ENCODE measurements at regions not wholly inside any gene's neighbourhood (a gene's known extent, or its start where the extent isn't known, plus 50 kb on each side); places are given as distances from the start of the nearest gene placed in this dataset.
"Not testable (repeated sequence)": the region's sequence is repeated elsewhere in the genome, so short reads cannot be mapped to it uniquely, and the experiment has no call there.

DNA sequence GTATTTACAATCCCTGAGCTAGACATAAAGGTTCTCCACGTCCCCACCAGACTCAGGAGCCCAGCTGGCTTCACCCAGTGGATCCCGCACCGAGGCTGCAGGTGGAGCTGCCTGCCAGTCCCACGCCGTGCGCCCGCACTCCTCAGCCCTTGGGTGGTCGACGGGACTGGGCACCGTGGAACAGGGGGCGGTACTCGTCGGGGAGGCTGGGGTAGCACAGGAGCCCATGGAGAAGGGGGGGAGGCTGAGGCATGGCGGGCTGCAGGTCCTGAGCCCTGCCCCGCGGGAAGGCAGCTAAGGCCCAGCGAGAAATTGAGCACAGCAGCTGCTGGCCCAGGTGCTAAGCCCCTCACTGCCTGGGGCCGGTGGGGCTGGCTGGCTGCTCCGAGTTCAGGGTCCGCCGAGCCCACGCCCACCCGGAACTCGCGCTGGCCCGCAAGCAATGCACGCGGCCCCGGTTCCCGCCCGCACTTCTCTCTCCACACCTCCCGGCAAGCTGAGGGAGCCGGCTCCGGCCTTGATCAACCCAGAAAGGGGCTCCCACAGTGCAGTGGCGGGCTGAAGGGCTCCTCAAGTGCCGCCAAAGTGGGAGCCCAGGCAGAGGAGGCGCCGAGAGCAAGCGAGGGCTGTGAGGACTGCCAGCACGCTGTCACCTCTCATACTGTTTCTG, 347.4 kb downstream of the UBE2NL start:
- not testable (repeated sequence) for H3K27me3 Mint-ChIP-seq; H3K4me3 Mint-ChIP-seq; ATAC-seq; H3K27ac Mint-ChIP-seq; H3K36me3 Mint-ChIP-seq; H3K9me3 Mint-ChIP-seq; H3K4me1 Mint-ChIP-seq (ENCODE audit: low read depth in 2 of 2)
- peak; percentile 61 for DNase-seq (ENCODE audit: low spot score)

GRCh38 chrX:144253356-144253755, 369.5 kb downstream of the UBE2NL start:
- H3K9me3 Mint-ChIP-seq, result peaks cover 10% of the 10 kb centered on the region
- DNase-seq (ENCODE audit: low spot score) (no peak), ATAC-seq (no peak)
- no peaks in the 10 kb centered on the region for H3K36me3 Mint-ChIP-seq
- no peaks in the 10 kb centered on the region for H3K27me3 Mint-ChIP-seq
- no peaks in the 10 kb centered on the region for H3K4me1 Mint-ChIP-seq (ENCODE audit: low read depth in 2 of 2)
- H3K27ac Mint-ChIP-seq, result no peak overlapping the region
- no peak overlapping the region for H3K4me3 Mint-ChIP-seq

GRCh38 chrX:144259054-144259453, 375.2 kb downstream of the UBE2NL start:
- no peaks in the 10 kb centered on the region for H3K4me1 Mint-ChIP-seq (ENCODE audit: low read depth in 2 of 2)
- peaks cover 6% of the 10 kb centered on the region for H3K36me3 Mint-ChIP-seq
- H3K9me3 Mint-ChIP-seq, result peaks cover 10% of the 10 kb centered on the region
- H3K27ac Mint-ChIP-seq, result no peak overlapping the region
- ATAC-seq, result no peak
- DNase-seq (ENCODE audit: low spot score), result no peak
- no peak overlapping the region for H3K4me3 Mint-ChIP-seq
- no peaks in the 10 kb centered on the region for H3K27me3 Mint-ChIP-seq

DNA sequence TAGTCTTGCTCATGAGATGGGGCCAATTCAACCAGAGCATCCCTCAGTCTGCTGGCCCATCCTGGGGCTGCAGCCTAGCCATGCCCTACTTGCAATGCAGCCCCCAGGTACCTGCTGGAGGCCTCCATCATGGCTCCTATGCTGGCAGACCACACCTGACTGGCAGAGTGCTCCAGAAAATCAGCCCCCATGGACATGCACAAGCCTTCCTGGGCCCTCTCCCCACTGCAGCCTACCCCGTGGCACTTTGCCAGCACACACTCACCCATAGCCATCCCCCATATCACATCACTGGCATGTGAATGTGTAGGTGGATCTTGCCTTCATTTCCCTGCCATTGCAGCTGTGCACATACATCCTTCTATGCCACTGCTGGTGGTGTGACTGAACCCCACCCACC, 381.8 kb downstream of the UBE2NL start:
- peaks cover 4% of the 10 kb centered on the region for H3K36me3 Mint-ChIP-seq
- H3K4me3 Mint-ChIP-seq, result no peak overlapping the region
- DNase-seq (ENCODE audit: low spot score) (no peak), ATAC-seq (peak in 1 of 2 donors; percentile 11)
- H3K4me1 Mint-ChIP-seq (ENCODE audit: low read depth in 2 of 2), result no peaks in the 10 kb centered on the region
- H3K9me3 Mint-ChIP-seq, result peaks cover 6% of the 10 kb centered on the region
- H3K27me3 Mint-ChIP-seq, result no peaks in the 10 kb centered on the region
- H3K27ac Mint-ChIP-seq, result no peak overlapping the region

DNA sequence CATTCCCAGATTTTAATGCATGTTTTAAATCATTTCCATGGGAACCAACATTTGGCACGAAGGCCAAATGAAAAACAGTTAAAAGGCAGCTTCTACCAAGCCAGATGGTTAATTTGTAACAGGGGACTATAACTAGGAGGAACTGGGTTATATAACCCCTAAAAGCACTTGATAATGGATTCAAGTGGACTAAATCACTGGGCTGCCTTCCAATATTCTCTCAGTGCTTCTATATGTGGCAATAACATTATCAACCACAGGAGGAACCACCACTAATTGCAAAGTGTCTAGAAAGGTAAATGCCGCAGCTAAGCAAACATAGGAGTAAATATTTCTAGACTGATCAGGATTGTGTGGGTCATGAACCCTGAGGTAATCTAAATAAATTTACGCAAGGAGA, 391.5 kb downstream of the UBE2NL start:
- no peaks in the 10 kb centered on the region for H3K4me1 Mint-ChIP-seq (ENCODE audit: low read depth in 2 of 2)
- H3K9me3 Mint-ChIP-seq, result peaks cover 21% of the 10 kb centered on the region
- H3K27ac Mint-ChIP-seq, result no peak overlapping the region
- no peak for ATAC-seq
- H3K36me3 Mint-ChIP-seq, result no peaks in the 10 kb centered on the region
- no peak for DNase-seq (ENCODE audit: low spot score)
- H3K27me3 Mint-ChIP-seq, result no peaks in the 10 kb centered on the region
- H3K4me3 Mint-ChIP-seq, result no peak overlapping the region

- DNase-seq (ENCODE audit: low spot score) (no peak), ATAC-seq (no peak)
- Mint-ChIP-seq H3K4me3 (no peak overlapping the region), H3K27ac (no peak overlapping the region), H3K4me1 (ENCODE audit: low read depth in 2 of 2) (no peaks in the 10 kb centered on the region), H3K27me3 (no peaks in the 10 kb centered on the region), H3K36me3 (no peaks in the 10 kb centered on the region), H3K9me3 (peaks cover 22% of the 10 kb centered on the region)
These were observed 392.0 kb downstream of the UBE2NL start for GRCh38 chrX:144275843-144276242.

- Mint-ChIP-seq H3K4me3 (no peak overlapping the region), H3K27ac (no peak overlapping the region), H3K9me3 (peaks cover 11% of the 10 kb centered on the region), H3K4me1 (ENCODE audit: low read depth in 2 of 2) (no peaks in the 10 kb centered on the region), H3K36me3 (peaks cover 8% of the 10 kb centered on the region), H3K27me3 (no peaks in the 10 kb centered on the region)
- ATAC-seq, result no peak
- DNase-seq (ENCODE audit: low spot score), result no peak
These were observed 409.4 kb downstream of the UBE2NL start for GRCh38 chrX:144293229-144293628.

- no peaks in the 10 kb centered on the region for H3K4me1 Mint-ChIP-seq (ENCODE audit: low read depth in 2 of 2)
These were observed 412.1 kb downstream of the UBE2NL start for GRCh38 chrX:144295921-144296320.

DNA sequence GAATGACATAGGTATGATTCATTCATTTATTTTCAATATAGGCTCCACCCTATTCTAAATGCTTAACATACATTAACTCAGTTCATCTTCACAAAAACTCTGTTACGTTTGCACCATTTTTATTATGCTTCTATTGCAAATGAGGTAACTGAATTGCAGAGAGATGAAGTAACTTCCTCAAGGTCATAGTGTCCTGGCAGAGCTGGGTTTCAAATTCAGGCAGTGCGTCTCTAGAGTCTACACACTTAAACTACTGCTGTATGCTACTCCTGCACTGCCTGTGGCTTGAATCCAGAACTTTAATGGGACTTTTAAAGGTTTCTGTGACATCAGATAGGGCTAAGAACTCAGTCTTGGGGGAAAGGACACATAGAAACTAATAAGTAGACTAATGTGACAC, 413.4 kb downstream of the UBE2NL start:
- peaks cover 0 to 3% of the 10 kb centered on the region in 2 donors for H3K27me3 Mint-ChIP-seq
- no peak for ATAC-seq
- no peak overlapping the region for H3K4me3 Mint-ChIP-seq
- no peak for DNase-seq (ENCODE audit: low spot score)
- H3K27ac Mint-ChIP-seq, result no peak overlapping the region
- H3K36me3 Mint-ChIP-seq, result peaks cover 6% of the 10 kb centered on the region
- H3K9me3 Mint-ChIP-seq, result peaks cover 11% of the 10 kb centered on the region
- H3K4me1 Mint-ChIP-seq (ENCODE audit: low read depth in 2 of 2), result no peaks in the 10 kb centered on the region

More at GRCh38 chrX:144295921-144296320, 412.1 kb downstream of the UBE2NL start:
- Mint-ChIP-seq H3K9me3 (peaks cover 7% of the 10 kb centered on the region), H3K4me3 (no peak overlapping the region), H3K27me3 (no peaks in the 10 kb centered on the region), H3K27ac (no peak overlapping the region), H3K36me3 (peaks cover 6% of the 10 kb centered on the region)
- no peak for DNase-seq (ENCODE audit: low spot score)
- ATAC-seq, result no peak

GRCh38 chrX:144327495-144327894, 443.6 kb downstream of the UBE2NL start:
- no peaks in the 10 kb centered on the region for H3K4me1 Mint-ChIP-seq (ENCODE audit: low read depth in 2 of 2)
- no peak overlapping the region for H3K27ac Mint-ChIP-seq
- H3K36me3 Mint-ChIP-seq, result no peaks in the 10 kb centered on the region
- H3K27me3 Mint-ChIP-seq, result no peaks in the 10 kb centered on the region
- ATAC-seq (no peak), DNase-seq (ENCODE audit: low spot score) (no peak)
- no peaks in the 10 kb centered on the region for H3K9me3 Mint-ChIP-seq
- no peak overlapping the region for H3K4me3 Mint-ChIP-seq

DNA sequence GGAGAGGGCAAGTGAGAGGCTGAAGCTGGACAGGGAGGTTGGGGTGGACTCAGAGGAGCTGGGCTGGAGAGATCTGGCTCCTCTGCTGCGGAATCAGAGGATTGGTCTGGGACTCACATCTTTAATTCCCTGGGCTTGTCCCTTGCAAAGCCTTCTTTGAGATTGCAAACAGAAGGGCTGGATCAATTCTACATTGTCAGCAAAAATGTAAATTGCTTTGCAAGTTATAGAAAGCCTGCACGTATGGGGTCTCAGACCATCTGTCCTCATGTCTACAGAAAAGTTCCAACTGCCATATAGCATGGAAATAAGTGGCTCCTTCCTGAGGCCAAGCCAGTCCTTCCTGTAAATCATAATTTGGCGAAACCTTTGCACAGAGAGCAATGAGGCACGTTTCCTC, 449.6 kb downstream of the UBE2NL start:
- peaks cover 4% of the 10 kb centered on the region for H3K9me3 Mint-ChIP-seq
- H3K36me3 Mint-ChIP-seq, result peaks cover 6% of the 10 kb centered on the region
- no peaks in the 10 kb centered on the region for H3K4me1 Mint-ChIP-seq (ENCODE audit: low read depth in 2 of 2)
- ATAC-seq (no peak), DNase-seq (ENCODE audit: low spot score) (no peak)
- H3K4me3 Mint-ChIP-seq, result no peak overlapping the region
- H3K27me3 Mint-ChIP-seq, result no peaks in the 10 kb centered on the region
- H3K27ac Mint-ChIP-seq, result no peak overlapping the region

- H3K27me3 Mint-ChIP-seq, result no peaks in the 10 kb centered on the region
- DNase-seq (ENCODE audit: low spot score) (no peak), ATAC-seq (no peak)
- peaks cover 4% of the 10 kb centered on the region for H3K9me3 Mint-ChIP-seq
- no peak overlapping the region for H3K4me3 Mint-ChIP-seq
- H3K36me3 Mint-ChIP-seq, result peaks cover 6% of the 10 kb centered on the region
- H3K27ac Mint-ChIP-seq, result no peak overlapping the region
- H3K4me1 Mint-ChIP-seq (ENCODE audit: low read depth in 2 of 2), result no peaks in the 10 kb centered on the region
These were observed 450.7 kb downstream of the UBE2NL start for GRCh38 chrX:144334577-144334976.

DNA sequence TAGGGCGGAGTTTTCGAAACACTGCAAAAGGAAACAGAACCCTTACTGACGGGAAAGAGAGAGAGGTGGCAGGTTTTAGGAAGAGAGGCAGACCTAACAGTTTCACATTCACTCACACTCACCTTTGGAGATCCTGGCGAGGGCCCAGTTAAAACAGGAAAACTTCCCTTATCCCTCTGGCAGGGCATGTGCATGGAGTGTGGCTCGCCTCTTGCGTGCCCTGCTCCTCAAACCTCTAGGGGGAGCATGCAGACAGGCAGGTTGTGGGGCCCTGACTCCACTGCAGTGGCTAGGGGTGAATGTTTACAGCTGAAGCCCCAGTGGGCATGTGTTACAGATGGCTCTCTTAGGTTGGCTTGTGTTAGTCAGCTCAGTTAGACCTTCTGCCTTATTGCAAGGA, 451.5 kb downstream of the UBE2NL start:
- H3K9me3 Mint-ChIP-seq, result peaks cover 4% of the 10 kb centered on the region
- no peak for ATAC-seq

DNA sequence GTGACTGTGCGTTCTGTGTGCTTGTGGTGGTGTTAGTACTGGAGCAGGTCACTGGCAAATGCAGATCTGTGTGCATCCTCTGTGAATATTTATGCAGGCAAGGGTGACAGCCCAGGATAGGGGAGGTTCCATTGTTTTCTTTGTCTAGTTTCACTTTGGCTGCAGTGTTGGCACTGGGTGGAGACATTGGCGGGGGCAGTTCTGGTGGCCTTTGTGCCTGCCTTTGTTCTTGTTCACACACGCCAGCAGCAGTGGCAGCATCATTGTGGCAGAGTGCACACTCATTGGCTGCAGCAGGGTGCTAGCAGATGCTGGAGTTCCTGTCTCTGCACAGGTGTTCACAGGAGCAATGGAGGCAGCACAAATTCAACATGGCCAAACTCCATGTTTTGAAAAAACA, 495.3 kb downstream of the UBE2NL start:
- Mint-ChIP-seq H3K36me3 (no peaks in the 10 kb centered on the region), H3K9me3 (no peaks in the 10 kb centered on the region), H3K4me3 (no peak overlapping the region), H3K27ac (no peak overlapping the region), H3K27me3 (peaks cover 0 to 3% of the 10 kb centered on the region in 2 donors), H3K4me1 (ENCODE audit: low read depth in 2 of 2) (no peaks in the 10 kb centered on the region)
- DNase-seq (ENCODE audit: low spot score) (no peak), ATAC-seq (peak in 1 of 2 donors; percentile 20)

More for the DNA sequence above, 451.5 kb downstream of the UBE2NL start:
- no peak overlapping the region for H3K4me3 Mint-ChIP-seq
- peaks cover 6% of the 10 kb centered on the region for H3K36me3 Mint-ChIP-seq
- H3K27ac Mint-ChIP-seq, result no peak overlapping the region
- H3K27me3 Mint-ChIP-seq, result no peaks in the 10 kb centered on the region
- no peaks in the 10 kb centered on the region for H3K4me1 Mint-ChIP-seq (ENCODE audit: low read depth in 2 of 2)
- no peak for DNase-seq (ENCODE audit: low spot score)

- H3K4me1 Mint-ChIP-seq (ENCODE audit: low read depth in 2 of 2), result no peaks in the 10 kb centered on the region
- H3K9me3 Mint-ChIP-seq, result no peaks in the 10 kb centered on the region
- no peaks in the 10 kb centered on the region for H3K27me3 Mint-ChIP-seq
- ATAC-seq, result no peak
- H3K4me3 Mint-ChIP-seq, result no peak overlapping the region
- no peak for DNase-seq (ENCODE audit: low spot score)
- H3K27ac Mint-ChIP-seq, result no peak overlapping the region
- H3K36me3 Mint-ChIP-seq, result no peaks in the 10 kb centered on the region
These were observed 504.9 kb downstream of the UBE2NL start for GRCh38 chrX:144388738-144389137.
